ENCODE measurements at regions not wholly inside any gene's neighbourhood (a gene's known extent, or its start where the extent isn't known, plus 50 kb on each side); places are given as distances from the start of the nearest gene placed in this dataset.
"Not testable (repeated sequence)": the region's sequence is repeated elsewhere in the genome, so short reads cannot be mapped to it uniquely, and the experiment has no call there.

DNA sequence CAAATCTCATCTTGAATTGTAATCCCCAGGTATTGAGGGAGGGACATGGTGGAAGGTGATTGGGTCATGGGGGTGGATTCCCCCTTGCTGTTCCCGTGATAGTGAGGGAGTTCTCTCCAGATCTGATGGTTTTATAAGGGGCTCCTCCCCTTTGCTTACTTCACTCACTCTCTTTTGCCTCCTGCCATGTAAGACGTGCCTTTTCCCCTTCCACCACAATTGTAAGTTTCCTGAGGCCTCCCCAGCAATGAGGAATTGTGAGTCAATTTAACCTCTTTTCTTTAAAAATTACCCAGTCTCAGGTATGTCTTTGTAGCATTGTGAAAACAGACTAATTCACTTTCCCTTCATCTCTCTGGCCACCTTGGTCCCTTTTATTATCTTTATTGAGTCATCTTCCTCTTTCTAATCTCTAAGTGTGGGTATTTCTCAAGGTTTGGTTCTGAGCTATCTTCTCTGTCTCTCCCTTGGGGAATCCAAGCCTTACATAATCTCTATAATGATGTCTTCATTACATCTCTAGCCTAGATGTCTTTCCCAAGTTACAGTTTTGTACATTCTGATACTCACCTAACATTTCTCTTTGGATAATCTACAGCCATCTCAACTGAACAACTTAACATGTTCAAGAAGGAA, 99.1 kb upstream of the JCAD start:
- H3K4me1 Mint-ChIP-seq, result peaks cover 17% of the 10 kb centered on the region
- ATAC-seq (no peak), DNase-seq (no peak)
- H3K4me3 Mint-ChIP-seq, result no peak overlapping the region
- no peak overlapping the region for H3K27ac Mint-ChIP-seq
- H3K27me3 Mint-ChIP-seq, result peaks cover 30% of the 10 kb centered on the region
- H3K36me3 Mint-ChIP-seq, result peaks cover 11% of the 10 kb centered on the region
- CTCF ChIA-PET, result no interaction called here
- peaks cover 4% of the 10 kb centered on the region for H3K9me3 Mint-ChIP-seq (ENCODE audit: low read depth)

DNA sequence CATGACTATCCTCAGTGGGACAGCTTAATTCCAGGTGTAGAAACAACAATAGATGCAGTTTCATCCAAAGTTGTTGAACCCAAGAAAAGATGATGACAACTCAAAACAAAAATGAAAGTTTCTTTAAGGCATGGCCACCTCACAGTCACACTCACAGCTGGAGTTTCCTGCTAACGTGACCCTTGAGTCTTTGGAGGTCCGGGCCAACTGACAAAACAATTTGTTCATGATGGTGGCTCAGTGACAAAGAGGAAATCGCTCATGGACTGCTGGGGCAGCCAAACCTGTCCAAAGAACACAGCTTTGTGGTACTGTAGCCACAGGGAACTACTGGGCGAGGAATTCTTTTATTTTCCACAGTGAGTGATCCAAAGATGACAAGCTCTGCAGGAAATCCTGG, 96.0 kb upstream of the JCAD start:
- peaks cover 6% of the 10 kb centered on the region for H3K9me3 Mint-ChIP-seq (ENCODE audit: low read depth)
- no peak overlapping the region for H3K4me3 Mint-ChIP-seq
- peaks cover 11% of the 10 kb centered on the region for H3K36me3 Mint-ChIP-seq
- H3K27ac Mint-ChIP-seq, result peak overlapping the region; percentile 54
- H3K4me1 Mint-ChIP-seq, result peaks cover 14% of the 10 kb centered on the region
- peak; percentile 59 for DNase-seq
- CTCF ChIA-PET, result interaction anchor here (0.8 to 1.4 kb wide), 2 partner anchors 86 to 153 kb away, joined by 3 to 4 read pairs; no protein-coding TSS in a partner anchor
- peak; percentile 69 for ATAC-seq
- H3K27me3 Mint-ChIP-seq, result peaks cover 35% of the 10 kb centered on the region

DNA sequence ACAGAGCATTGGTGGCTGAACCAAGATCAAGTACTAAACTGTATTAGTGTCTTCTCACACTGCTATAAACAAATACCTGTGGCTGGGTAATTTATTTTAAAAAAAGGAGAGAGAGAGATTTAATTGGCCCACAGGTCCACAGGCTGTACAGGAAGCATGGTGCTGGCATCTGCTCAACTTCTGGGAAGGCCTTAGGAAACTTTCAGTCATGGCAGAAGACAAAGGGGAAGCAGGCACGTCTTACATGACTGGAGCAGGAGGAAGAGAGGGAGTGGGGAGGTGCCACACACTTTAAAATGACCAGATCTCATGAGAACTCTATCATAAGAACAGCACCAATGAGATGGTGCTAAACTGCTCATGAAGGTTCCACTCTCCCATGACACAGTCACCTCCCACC, 95.2 kb upstream of the JCAD start:
- peaks cover 39% of the 10 kb centered on the region for H3K27me3 Mint-ChIP-seq
- no peak for ATAC-seq

DNA sequence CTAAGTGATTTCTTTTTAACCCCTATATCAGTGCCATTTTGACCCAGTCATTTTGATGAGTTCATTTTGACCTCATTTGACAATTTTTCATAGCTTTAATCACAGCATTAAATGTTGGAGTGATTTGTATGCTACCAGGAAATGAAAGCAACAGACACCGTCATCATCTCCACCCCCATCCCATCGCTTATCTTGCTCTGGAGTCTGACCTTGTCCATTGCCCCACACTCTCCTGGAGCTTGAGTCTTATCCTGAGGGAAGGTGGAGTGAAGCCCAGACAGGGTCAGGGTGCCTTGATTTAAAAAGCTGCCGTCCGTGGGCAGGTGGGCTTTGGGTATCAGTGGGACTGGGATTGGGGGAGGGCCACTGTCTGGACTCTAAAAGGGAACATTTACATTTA, 94.7 kb upstream of the JCAD start:
- peaks cover 6% of the 10 kb centered on the region for H3K9me3 Mint-ChIP-seq (ENCODE audit: low read depth)
- no peak overlapping the region for H3K27ac Mint-ChIP-seq
- DNase-seq (no peak), ATAC-seq (no peak)
- peaks cover 11% of the 10 kb centered on the region for H3K36me3 Mint-ChIP-seq
- no peak overlapping the region for H3K4me3 Mint-ChIP-seq
- H3K4me1 Mint-ChIP-seq, result peaks cover 14% of the 10 kb centered on the region
- peaks cover 40% of the 10 kb centered on the region for H3K27me3 Mint-ChIP-seq
- CTCF ChIA-PET, result interaction anchor here (1.0 kb wide), 1 partner anchor 19 kb away, joined by 3 read pairs; no protein-coding TSS in a partner anchor

More for the DNA sequence above, 95.2 kb upstream of the JCAD start:
- Mint-ChIP-seq H3K4me3 (no peak overlapping the region), H3K4me1 (peaks cover 14% of the 10 kb centered on the region), H3K9me3 (ENCODE audit: low read depth) (peaks cover 6% of the 10 kb centered on the region), H3K27ac (peak overlapping the region; percentile 29), H3K36me3 (peaks cover 11% of the 10 kb centered on the region)
- CTCF ChIA-PET, result interaction anchor here (1.0 kb wide), 1 partner anchor 18 kb away, joined by 3 read pairs; no protein-coding TSS in a partner anchor
- no peak for DNase-seq

DNA sequence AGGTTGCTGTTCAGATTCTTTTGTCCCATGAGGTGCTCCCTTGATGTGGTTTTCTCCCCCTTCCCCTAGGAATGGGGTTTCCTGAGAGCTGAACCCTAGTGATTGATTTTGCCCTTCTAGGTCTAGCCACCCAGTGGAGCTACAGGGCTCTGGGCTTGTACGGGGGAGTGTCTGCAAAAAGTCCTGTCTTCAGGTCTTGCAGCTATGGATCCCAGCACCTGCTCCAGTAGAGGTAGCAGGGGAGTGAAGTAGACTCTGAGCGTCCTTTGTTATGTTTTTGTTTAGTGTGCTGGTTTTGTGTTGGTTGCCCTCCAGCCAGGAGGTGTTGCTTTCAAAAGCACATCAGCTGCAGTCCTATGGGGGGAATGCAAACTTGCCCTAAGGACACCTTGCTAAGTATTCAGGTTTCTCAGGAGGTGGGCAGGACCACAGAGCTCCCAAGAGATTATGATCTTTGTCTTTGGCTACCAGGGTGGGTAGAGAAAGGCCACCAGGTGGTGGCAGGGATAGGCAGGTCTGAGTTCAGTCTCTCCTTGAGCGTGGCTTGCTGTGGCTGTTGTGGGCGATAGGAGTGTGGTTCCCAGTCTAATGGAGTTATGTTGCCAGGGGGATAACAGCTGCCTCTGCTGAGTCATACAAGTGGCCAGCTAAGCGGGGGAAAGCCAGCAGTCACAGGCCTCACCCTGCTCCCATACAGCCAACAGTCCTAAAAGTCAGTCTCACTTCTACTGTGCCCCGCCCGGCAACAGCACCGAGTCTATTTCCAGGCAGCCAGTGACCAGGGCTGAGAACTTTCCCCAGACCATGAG, 92.4 kb upstream of the JCAD start:
- peaks cover 14% of the 10 kb centered on the region for H3K4me1 Mint-ChIP-seq
- peak; percentile 42 for DNase-seq
- CTCF ChIA-PET, result no interaction called here
- peaks cover 6% of the 10 kb centered on the region for H3K9me3 Mint-ChIP-seq (ENCODE audit: low read depth)
- peaks cover 54% of the 10 kb centered on the region for H3K27me3 Mint-ChIP-seq
- ATAC-seq, result peak; percentile 16
- H3K4me3 Mint-ChIP-seq, result no peak overlapping the region
- H3K27ac Mint-ChIP-seq, result no peak overlapping the region
- peaks cover 8% of the 10 kb centered on the region for H3K36me3 Mint-ChIP-seq

DNA sequence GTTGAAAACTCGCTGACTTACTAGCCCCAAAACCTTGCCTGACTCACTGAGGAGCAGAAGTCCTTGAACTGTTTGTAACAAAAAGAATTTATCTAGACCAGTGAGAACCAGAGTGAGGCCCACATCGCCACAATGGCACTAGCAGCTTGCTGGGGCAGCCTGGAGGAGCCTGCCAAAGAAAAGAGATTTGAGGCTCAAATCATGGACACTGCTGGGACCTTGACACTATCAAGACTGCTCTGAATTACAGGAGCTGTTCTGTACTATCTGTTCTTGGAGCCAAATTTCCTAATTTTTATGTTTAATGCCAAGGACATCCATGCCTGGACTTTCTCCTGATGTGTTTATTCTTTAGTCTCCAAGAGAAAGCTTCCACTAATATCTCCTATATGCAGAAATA, 82.0 kb upstream of the JCAD start:
- H3K4me3 Mint-ChIP-seq, result no peak overlapping the region
- DNase-seq, result no peak
- ATAC-seq, result no peak
- H3K36me3 Mint-ChIP-seq, result no peaks in the 10 kb centered on the region
- no peaks in the 10 kb centered on the region for H3K9me3 Mint-ChIP-seq (ENCODE audit: low read depth)
- CTCF ChIA-PET, result no interaction called here
- no peak overlapping the region for H3K27ac Mint-ChIP-seq
- no peaks in the 10 kb centered on the region for H3K4me1 Mint-ChIP-seq
- peaks cover 30% of the 10 kb centered on the region for H3K27me3 Mint-ChIP-seq

DNA sequence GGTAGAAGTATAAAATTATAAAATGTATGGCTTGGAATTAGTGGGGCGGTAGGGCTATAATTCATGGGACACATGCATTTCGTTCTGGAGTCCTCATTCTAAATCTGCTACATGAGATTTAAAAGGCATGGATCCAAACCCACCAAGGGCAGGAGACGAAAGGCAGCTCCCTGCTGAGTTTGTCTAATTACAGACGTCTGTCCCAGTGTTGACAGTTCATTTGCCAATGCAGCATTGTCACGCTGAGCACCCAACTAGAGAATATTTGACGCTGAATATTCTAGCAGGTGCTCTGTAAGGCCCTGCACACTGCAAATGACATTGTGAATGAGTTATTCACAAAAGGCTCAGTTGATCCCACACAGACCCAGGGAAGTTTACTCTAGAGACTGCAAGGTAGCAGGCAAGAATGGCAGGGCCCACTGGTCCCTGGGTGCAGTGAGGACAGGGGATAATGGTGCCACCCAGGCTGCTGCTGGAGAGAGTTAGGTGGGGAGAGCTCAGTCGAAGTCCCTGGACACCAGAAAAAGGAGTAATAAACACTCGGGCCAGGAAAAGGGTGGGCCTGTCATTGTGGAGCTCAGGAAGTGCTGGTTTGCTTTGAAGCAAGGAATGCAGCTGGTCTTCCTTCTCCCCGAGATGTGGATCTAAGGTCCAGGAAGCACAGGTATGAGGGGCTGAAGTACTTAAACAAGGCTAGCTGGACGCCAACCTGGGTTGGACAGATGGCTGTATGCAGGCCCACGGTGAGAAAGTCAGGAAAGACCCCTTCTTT, 75.0 kb upstream of the JCAD start:
- Mint-ChIP-seq H3K27ac (no peak overlapping the region), H3K4me1 (no peaks in the 10 kb centered on the region), H3K27me3 (peaks cover 22% of the 10 kb centered on the region), H3K4me3 (no peak overlapping the region), H3K9me3 (ENCODE audit: low read depth) (no peaks in the 10 kb centered on the region), H3K36me3 (no peaks in the 10 kb centered on the region)
- ATAC-seq (no peak), DNase-seq (no peak)
- CTCF ChIA-PET, result no interaction called here

DNA sequence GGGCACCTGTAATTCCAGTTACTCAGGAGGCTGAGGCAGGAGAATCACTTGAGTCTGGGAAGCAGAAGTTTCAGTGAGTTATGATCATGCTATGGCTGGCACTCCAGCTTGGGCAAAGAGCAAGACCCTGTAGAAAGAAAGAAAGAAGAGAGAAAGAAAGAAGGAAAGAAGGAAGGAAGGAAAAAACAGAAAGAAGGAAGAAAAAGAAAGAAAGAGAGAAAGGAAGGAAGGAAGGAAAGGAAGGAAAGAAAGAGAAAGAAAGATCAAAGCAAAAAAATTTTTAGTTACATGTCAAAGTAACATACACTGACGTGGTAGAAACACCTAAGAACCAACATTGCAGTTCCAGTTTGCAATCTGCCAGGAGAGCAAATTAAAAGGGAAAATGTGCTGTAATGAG, 73.8 kb upstream of the JCAD start:
- ATAC-seq (no peak), DNase-seq (no peak)
- Mint-ChIP-seq H3K36me3 (no peaks in the 10 kb centered on the region), H3K27me3 (peaks cover 19% of the 10 kb centered on the region), H3K27ac (no peak overlapping the region), H3K9me3 (ENCODE audit: low read depth) (no peaks in the 10 kb centered on the region), H3K4me3 (no peak overlapping the region), H3K4me1 (peaks cover 7% of the 10 kb centered on the region)
- CTCF ChIA-PET, result no interaction called here

DNA sequence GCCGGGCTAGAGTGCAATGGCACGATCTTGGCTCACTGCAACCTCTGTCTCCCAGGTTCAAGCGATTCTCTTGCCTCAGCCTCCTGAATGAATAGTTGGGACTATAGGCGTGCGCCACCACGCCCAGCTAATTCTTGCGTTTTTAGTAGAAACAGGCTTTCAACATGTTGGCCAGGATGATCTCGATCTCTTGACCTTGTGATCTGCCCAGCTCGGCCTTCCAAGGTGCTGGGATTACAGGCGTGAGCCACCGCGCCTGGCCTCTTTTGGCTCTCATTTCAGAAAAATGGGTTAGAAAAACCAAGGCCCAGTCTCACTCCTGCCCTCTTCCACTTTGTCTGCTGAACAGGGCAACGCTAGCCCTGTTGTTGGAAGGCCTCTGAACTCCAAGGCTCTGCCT, 72.0 kb upstream of the JCAD start:
- DNase-seq; H3K4me1 Mint-ChIP-seq; ATAC-seq; H3K4me3 Mint-ChIP-seq; H3K9me3 Mint-ChIP-seq (ENCODE audit: low read depth); H3K27ac Mint-ChIP-seq; H3K36me3 Mint-ChIP-seq: not testable (repeated sequence)
- peaks cover 23% of the 10 kb centered on the region for H3K27me3 Mint-ChIP-seq
- CTCF ChIA-PET, result interaction anchor here (0.6 kb wide), 1 partner anchor 48 kb away, joined by 4 read pairs; no protein-coding TSS in a partner anchor

DNA sequence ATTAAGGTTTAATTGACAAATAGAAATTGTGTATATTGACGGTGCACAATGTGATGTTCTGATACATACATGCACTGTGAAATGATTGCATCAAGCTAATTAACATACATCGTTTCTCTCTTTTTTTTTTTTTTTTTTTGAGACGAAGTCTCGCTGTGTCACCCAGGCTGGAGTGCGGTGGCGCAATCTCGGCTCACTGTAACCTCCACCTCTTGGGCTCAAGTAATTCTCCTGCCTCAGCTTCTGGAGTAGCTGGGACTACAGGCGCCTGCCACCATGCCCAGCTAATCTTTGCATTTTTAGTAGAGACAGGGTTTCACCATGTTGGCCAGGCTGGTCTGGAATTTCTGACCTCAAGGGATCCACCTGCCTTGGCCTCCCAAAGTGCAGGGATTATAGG, 69.9 kb upstream of the JCAD start:
- not testable (repeated sequence) for H3K36me3 Mint-ChIP-seq

DNA sequence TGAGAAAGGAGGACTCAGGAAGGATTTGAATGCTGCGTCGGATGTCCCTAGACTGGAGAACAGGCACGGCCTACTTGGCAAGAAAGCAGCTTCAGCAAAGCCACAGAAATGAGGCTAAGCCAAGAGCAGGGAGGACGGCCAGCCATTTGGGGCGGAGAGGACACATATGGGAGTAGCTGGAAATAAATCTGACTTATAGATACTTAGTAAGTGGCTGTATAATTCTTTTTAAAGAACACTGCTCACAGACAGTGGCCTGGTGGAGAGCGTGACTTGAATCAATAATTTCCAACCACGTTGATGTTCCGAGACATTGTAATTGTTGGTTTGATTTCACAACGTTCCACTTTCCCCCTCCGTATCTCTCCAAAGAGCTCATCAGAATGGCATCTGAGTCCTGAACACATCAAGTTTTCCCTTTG, 67.7 kb upstream of the JCAD start:
- Mint-ChIP-seq H3K4me1 (peaks cover 28% of the 10 kb centered on the region), H3K9me3 (ENCODE audit: low read depth) (no peaks in the 10 kb centered on the region), H3K36me3 (no peaks in the 10 kb centered on the region), H3K4me3 (no peak overlapping the region), H3K27me3 (peaks cover 13% of the 10 kb centered on the region), H3K27ac (no peak overlapping the region)
- CTCF ChIA-PET, result no interaction called here
- no peak for DNase-seq
- no peak for ATAC-seq

More for the DNA sequence above, 69.9 kb upstream of the JCAD start:
- not testable (repeated sequence) for DNase-seq; H3K27ac Mint-ChIP-seq; H3K9me3 Mint-ChIP-seq (ENCODE audit: low read depth); ATAC-seq; H3K4me3 Mint-ChIP-seq
- CTCF ChIA-PET, result interaction anchor here (0.6 to 0.7 kb wide), 2 partner anchors 8 to 75 kb away, joined by 3 read pairs; no protein-coding TSS in a partner anchor
- H3K27me3 Mint-ChIP-seq, result peaks cover 21% of the 10 kb centered on the region
- H3K4me1 Mint-ChIP-seq, result peaks cover 24% of the 10 kb centered on the region

DNA sequence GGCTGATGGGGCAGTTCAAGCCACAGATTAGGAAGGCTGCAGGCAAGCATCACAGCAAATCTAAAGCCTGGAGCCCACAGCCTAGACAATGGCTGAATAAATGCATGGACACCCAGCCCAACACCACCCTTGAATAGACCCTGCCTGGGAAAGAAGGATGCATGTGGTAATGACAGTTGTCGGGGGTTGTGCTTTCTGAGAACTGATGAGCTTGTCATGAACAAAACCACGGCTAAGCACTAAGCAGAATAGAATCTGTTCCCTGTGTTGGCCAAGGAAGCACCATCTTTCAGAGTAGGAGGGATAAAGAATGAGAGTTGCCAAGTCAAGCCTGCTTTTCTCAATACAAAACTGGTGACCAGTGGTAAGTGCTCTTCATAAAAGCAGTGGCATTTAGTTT, 66.1 kb upstream of the JCAD start:
- CTCF ChIA-PET, result no interaction called here
- H3K4me3 Mint-ChIP-seq, result no peak overlapping the region
- H3K27me3 Mint-ChIP-seq, result peaks cover 14% of the 10 kb centered on the region
- peak overlapping the region; percentile 2 for H3K27ac Mint-ChIP-seq
- peaks cover 28% of the 10 kb centered on the region for H3K4me1 Mint-ChIP-seq
- ATAC-seq (no peak), DNase-seq (no peak)
- no peaks in the 10 kb centered on the region for H3K36me3 Mint-ChIP-seq
- no peaks in the 10 kb centered on the region for H3K9me3 Mint-ChIP-seq (ENCODE audit: low read depth)

DNA sequence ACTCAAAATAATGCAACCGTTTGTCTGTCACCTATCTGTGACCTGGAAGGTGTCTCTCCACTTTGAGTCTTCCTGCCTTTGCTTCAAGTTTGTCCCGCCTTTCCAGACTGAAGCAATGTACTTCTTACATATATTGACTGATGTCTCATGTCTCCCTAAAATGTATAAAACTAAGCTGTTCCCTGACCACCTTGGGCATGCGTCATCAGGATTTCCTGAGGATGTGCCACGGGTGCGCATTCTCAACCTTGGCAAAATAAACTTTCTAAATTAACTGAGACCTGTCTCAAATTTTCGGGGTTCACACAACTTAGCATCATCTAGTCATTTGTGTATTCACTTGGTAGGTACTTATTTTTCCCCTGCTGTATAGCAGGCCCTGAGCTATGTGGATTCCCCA, 65.3 kb upstream of the JCAD start:
- no peaks in the 10 kb centered on the region for H3K9me3 Mint-ChIP-seq (ENCODE audit: low read depth)
- CTCF ChIA-PET, result no interaction called here
- peaks cover 28% of the 10 kb centered on the region for H3K4me1 Mint-ChIP-seq
- H3K27ac Mint-ChIP-seq, result no peak overlapping the region
- H3K36me3 Mint-ChIP-seq, result no peaks in the 10 kb centered on the region
- no peak for ATAC-seq
- no peak overlapping the region for H3K4me3 Mint-ChIP-seq
- DNase-seq, result no peak
- H3K27me3 Mint-ChIP-seq, result peaks cover 9% of the 10 kb centered on the region

Data from activated CD8-positive, alpha-beta memory T cell treated with anti-CD3 and anti-CD28 coated beads, Interleukin-2, amount 10 ng/mL, durations not matched to agents 7 days and 5 days (primary cell).